IMR-90 (cell line): ENCODE measurements at regions not wholly inside any gene's neighbourhood (a gene's known extent, or its start where the extent isn't known, plus 50 kb on each side); places are given as distances from the start of the nearest gene placed in this dataset.

ENCODE experiments used
- ATAC-seq: fragments of 200-7000 bp; cut with Tn5 transposase; 2 replicates; pipeline ENCODE4 v1.9.1; 2020; ENCODE audit warnings: low read depth, mild to moderate bottlenecking, moderate library complexity
- BruUV-seq: library from RNA; stranded (reverse); fragments of 400-500 nt; replicated peaks from 2 replicates; lab custom pipeline; 2021; lab: Mats Ljungman, UMichigan
- CTCF ChIA-PET: fragments of 300-600 bp; formaldehyde crosslinking; extraction: SDS; loops from one replicate; lab custom pipeline; 2021; ENCODE audit warnings: antibody characterized with exemption; lab: Yijun Ruan, JAX
- POLR2A ChIA-PET: fragments of 300-600 bp; sonication (Branson Sonifier 250); formaldehyde crosslinking; loops from one replicate; lab custom pipeline; 2022; ENCODE audit warnings: antibody characterized with exemption; ENCODE audit not compliant: unreplicated experiment; lab: Charles Lee
- DNase-seq: peaks from one replicate; pipeline ENCODE4 v3.0.0; 2013
- H2AFZ ChIP-seq: replicated peaks from 2 replicates; pipeline ENCODE3; 2013; ENCODE audit warnings: low read length, mild to moderate bottlenecking; ENCODE audit not compliant: poor library complexity
- H2AK5ac ChIP-seq: 2 replicates; pipeline ENCODE4 v1.6.1; 2013; ENCODE audit warnings: low read depth, low read length, inconsistent platforms
- H2AK9ac ChIP-seq: replicated peaks from 2 replicates; pipeline ENCODE3; 2013; ENCODE audit warnings: mild to moderate bottlenecking, low read depth, low read length, moderate library complexity; ENCODE audit not compliant: poor library complexity
- H2BK120ac ChIP-seq: 2 replicates; pipeline ENCODE4 v1.6.1; 2013; ENCODE audit warnings: low read depth, low read length, inconsistent platforms
- H2BK15ac ChIP-seq: 3 replicates; pipeline ENCODE4 v1.6.1; 2013; ENCODE audit warnings: low read depth, low read length, inconsistent platforms
- H2BK20ac ChIP-seq: 2 replicates; pipeline ENCODE4 v1.6.1; 2013; ENCODE audit warnings: low read depth, mild to moderate bottlenecking, inconsistent platforms, low read length, moderate library complexity
- H2BK5ac ChIP-seq: 2 replicates; pipeline ENCODE4 v1.6.1; 2013; ENCODE audit warnings: mild to moderate bottlenecking, low read depth, low read length, inconsistent platforms; ENCODE audit not compliant: poor library complexity, severe bottlenecking
- H3K14ac ChIP-seq: replicated peaks from 2 replicates; pipeline ENCODE4 v1.6.1; 2013; ENCODE audit warnings: low read depth, low read length, inconsistent platforms
- H3K18ac ChIP-seq: 2 replicates; pipeline ENCODE4 v1.6.1; 2013; ENCODE audit warnings: low read depth, low read length, control low read depth
- H3K23ac ChIP-seq: 2 replicates; pipeline ENCODE4 v1.6.1; 2013; ENCODE audit warnings: low read depth, low read length, inconsistent platforms
- H3K27ac ChIP-seq: 2 replicates; pipeline ENCODE4 v1.5.1; 2013; ENCODE audit warnings: mild to moderate bottlenecking, control low read depth, low read length; ENCODE audit not compliant: insufficient read depth
- H3K27me3 ChIP-seq: 2 replicates; pipeline ENCODE4 v1.6.1; 2013; ENCODE audit warnings: low read length; ENCODE audit not compliant: control insufficient read depth, insufficient read depth
- H3K36me3 ChIP-seq: 2 replicates; pipeline ENCODE4 v1.6.1; 2013; ENCODE audit warnings: low read length, mixed read lengths; ENCODE audit not compliant: control insufficient read depth, insufficient read depth
- H3K4ac ChIP-seq: 2 replicates; pipeline ENCODE4 v1.6.1; 2013; ENCODE audit warnings: low read depth, low read length, inconsistent platforms
- H3K4me1 ChIP-seq: 2 replicates; pipeline ENCODE4 v1.6.1; 2013; ENCODE audit warnings: low read length, mixed read lengths; ENCODE audit not compliant: control insufficient read depth, insufficient read depth
- H3K4me2 ChIP-seq: 2 replicates; pipeline ENCODE4 v1.6.1; 2013; ENCODE audit warnings: low read depth, mild to moderate bottlenecking, control low read depth, low read length, moderate library complexity
- H3K4me3 ChIP-seq: 2 replicates; pipeline ENCODE4 v1.5.1; 2013; ENCODE audit warnings: low read depth, mild to moderate bottlenecking, control low read depth, low read length, moderate library complexity; ENCODE audit not compliant: insufficient read depth
- H3K56ac ChIP-seq: 2 replicates; pipeline ENCODE4 v1.6.1; 2013; ENCODE audit warnings: low read length, inconsistent platforms; ENCODE audit not compliant: insufficient read depth; ENCODE audit errors: extremely low read depth
- H3K79me1 ChIP-seq, 2 experiments: 2 replicates each; pipeline ENCODE4 v1.6.1; 2013; ENCODE audit warnings: low read length in 2 of 2, inconsistent platforms in 1 of 2, low read depth in 1 of 2
- H3K9ac ChIP-seq: 2 replicates; pipeline ENCODE4 v1.6.1; 2013; ENCODE audit warnings: low read depth, low read length, control low read depth
- H3K9me1 ChIP-seq: 2 replicates; pipeline ENCODE4 v1.6.1; 2013; ENCODE audit warnings: low read length, inconsistent platforms; ENCODE audit not compliant: insufficient read depth
- H3K9me3 ChIP-seq: 2 replicates; pipeline ENCODE4 v1.6.1; 2013; ENCODE audit warnings: low read length; ENCODE audit not compliant: control insufficient read depth, insufficient read depth
- H4K20me1 ChIP-seq: 2 replicates; pipeline ENCODE4 v1.6.1; 2013; ENCODE audit warnings: low read length, inconsistent platforms; ENCODE audit not compliant: insufficient read depth
- H4K5ac ChIP-seq: 2 replicates; pipeline ENCODE4 v1.6.1; 2013; ENCODE audit warnings: mild to moderate bottlenecking, low read depth, low read length, control low read depth
- H4K8ac ChIP-seq, 2 experiments: 2 replicates each; pipeline ENCODE4 v1.6.1; 2013; ENCODE audit warnings: low read depth in 2 of 2, low read length in 2 of 2, control low read depth in 1 of 2, inconsistent platforms in 1 of 2
- H4K91ac ChIP-seq: 2 replicates; pipeline ENCODE4 v1.6.1; 2013; ENCODE audit warnings: low read depth, low read length, inconsistent platforms; ENCODE audit not compliant: insufficient read depth
- CTCF ChIP-seq: conservative IDR thresholded peaks from 2 replicates; pipeline ENCODE4 v1.5.1; 2012; ENCODE audit warnings: mild to moderate bottlenecking, low read depth, low read length, improper control_type of control experiment
- MXI1 ChIP-seq: IDR thresholded peaks from 2 replicates; pipeline ENCODE4 v1.6.1; 2012; ENCODE audit warnings: low read depth, mild to moderate bottlenecking, low read length, moderate library complexity, borderline replicate concordance
- NFE2L2 ChIP-seq: fragments of 150-350 bp; IDR thresholded peaks from 2 replicates; pipeline ENCODE4 v1.6.1; 2016; ENCODE audit warnings: low read depth, mild to moderate bottlenecking, low read length
- POLR2A ChIP-seq: IDR thresholded peaks from 2 replicates; pipeline ENCODE4 v1.6.1; 2012; ENCODE audit warnings: mild to moderate bottlenecking, low read depth, low read length
- RCOR1 ChIP-seq: IDR thresholded peaks from 2 replicates; pipeline ENCODE4 v1.6.1; 2012; ENCODE audit warnings: mild to moderate bottlenecking, low read length, improper control_type of control experiment; ENCODE audit not compliant: insufficient replicate concordance
- USF2 ChIP-seq: fragments of 150-350 bp; IDR thresholded peaks from 2 replicates; pipeline ENCODE4 v1.6.1; 2017; ENCODE audit warnings: mild to moderate bottlenecking, antibody characterized with exemption, low read length, low read depth
- WGBS, 2 experiments: methylation state at CpG; one replicate each; pipeline versions ENCODE4 v1.1.5 to v1.1.7; 2013; ENCODE audit warnings: missing lambda C conversion rate in 2 of 2; ENCODE audit not compliant: insufficient read length in 1 of 2; ENCODE audit errors: extremely low coverage in 2 of 2; 5-methylcytosine and 5-hydroxymethylcytosine counted together
- dilution Hi-C: fragments of 300-500 bp; cut with HindIII; formaldehyde crosslinking; loops from one replicate; pipeline ENCODE4 v1.14.3; 2018; ENCODE audit warnings: low sequenced_read_pairs; ENCODE audit not compliant: unreplicated experiment
- in situ Hi-C: fragments of 300-500 bp; cut with MboI; formaldehyde crosslinking; loops from 3 replicates; pipeline ENCODE4 v1.14.3; 2019; ENCODE audit warnings: low sequenced_read_pairs, inconsistent platforms, mixed read lengths
- intact Hi-C: fragments of 100-400 bp; cut with micrococcal nuclease; formaldehyde crosslinking; loops from 2 replicates; pipeline ENCODE4 v1.10.0; 2022

- DNase-seq (no peak), ATAC-seq (no peak)
- in situ Hi-C loops (no loop called here), intact Hi-C loops (no loop called here), dilution Hi-C loops (no loop called here)
- Histone ChIP-seq H3K56ac (no peak overlapping the region), H2AK9ac (no peak overlapping the region), H4K5ac (no peak overlapping the region), H3K9ac (no peak overlapping the region), H3K27me3 (no peaks in the 10 kb centered on the region), H2BK5ac (no peak overlapping the region), H3K23ac (no peak overlapping the region), H2BK120ac (no peak overlapping the region), H2AFZ (no peak overlapping the region), H3K4me1 (no peaks in the 10 kb centered on the region), H3K14ac (no peak overlapping the region), H2AK5ac (no peak overlapping the region), H3K18ac (no peak overlapping the region), H3K9me1 (no peaks in the 10 kb centered on the region), H2BK15ac (no peak overlapping the region), H4K8ac (no peak overlapping the region), H3K27ac (no peak overlapping the region), H4K91ac (no peak overlapping the region), H3K79me1 (no peaks in the 10 kb centered on the region), H3K4me3 (no peak overlapping the region), H3K9me3 (peaks cover 2% of the 10 kb centered on the region; the same call in 1 of the 2 replicates), H3K4ac (no peak overlapping the region), H3K36me3 (no peaks in the 10 kb centered on the region), H2BK20ac (no peak overlapping the region), H3K4me2 (no peak overlapping the region), H4K20me1 (no peaks in the 10 kb centered on the region)
- CTCF ChIA-PET, result no interaction called here
- POLR2A ChIA-PET, result no interaction called here
- TF ChIP-seq USF2, result no peak
- TF ChIP-seq CTCF, result no peak
- no peak for TF ChIP-seq POLR2A
- TF ChIP-seq RCOR1, result no peak
- no peak for TF ChIP-seq NFE2L2
- TF ChIP-seq MXI1, result no peak
- BruUV-seq, result no TSS peak
- WGBS, 2 experiments, result no CpG with 5 or more reads among the region's 3 CpGs
These were observed 680.3 kb downstream of the LRRIQ3 start for GRCh38 chr1:73517603-73518191.
